HCT116 (cell line): ENCODE measurements at regions not wholly inside any gene's neighbourhood (a gene's known extent, or its start where the extent isn't known, plus 50 kb on each side); places are given as distances from the start of the nearest gene placed in this dataset.

ENCODE experiments used
- ATAC-seq: fragments of 200-7000 bp; cut with Tn5 transposase; 2 replicates; pipeline ENCODE4 v1.9.1; 2020; ENCODE audit warnings: mild to moderate bottlenecking, moderate library complexity
- BruUV-seq: library from RNA; stranded (reverse); fragments of 400-500 nt; replicated peaks from 2 replicates; lab custom pipeline; 2021; lab: Mats Ljungman, UMichigan
- CTCF ChIA-PET: fragments of 300-600 bp; sonication (Branson Sonifier 250); formaldehyde crosslinking; loops from one replicate; lab custom pipeline; 2021; ENCODE audit warnings: antibody characterized with exemption; lab: Charles Lee
- POLR2A ChIA-PET: fragments of 300-600, 350-600 bp; sonication (Branson Sonifier 250); formaldehyde crosslinking; loops from one replicate; lab custom pipeline; 2021; ENCODE audit warnings: antibody characterized with exemption; lab: Charles Lee
- RAD21 ChIA-PET, 2 experiments: fragments of 300-600 bp; sonication (Branson Sonifier 250); formaldehyde crosslinking; loops; one replicate each; lab custom pipeline; 2023; ENCODE audit warnings: low total read pairs in 2 of 2; ENCODE audit not compliant: uncharacterized antibody in 2 of 2, unreplicated experiment in 2 of 2, low non-redundant PET in 1 of 2; lab: Charles Lee
- DNase-seq: peaks from one replicate; pipeline ENCODE4 v3.0.0-alpha.2; 2010; ENCODE audit warnings: low read depth, low spot score
- H2AFZ ChIP-seq: fragments of 200-600 bp; shearing (Covaris generic), sonication (generic); 2 replicates; pipeline ENCODE4 v1.6.1; 2017; ENCODE audit warnings: low read depth, mixed run types, mixed read lengths, antibody characterized with exemption, low read length; ENCODE audit not compliant: poor library complexity, severe bottlenecking
- H3K27ac ChIP-seq: 2 replicates; pipeline ENCODE4 v1.5.1; 2012; ENCODE audit warnings: low read depth, low read length
- H3K27me3 ChIP-seq: fragments of 200-600 bp; sonication (generic); 2 replicates; pipeline ENCODE4 v1.6.1; 2016; ENCODE audit warnings: mixed run types, low read length, mixed read lengths; ENCODE audit not compliant: insufficient read depth
- H3K36me3 ChIP-seq, 2 experiments: fragments of 200-500 bp in 1 of 2; fragments of 200-600 bp in 1 of 2; sonication (Bioruptor generic) in 1 of 2; sonication (generic) in 1 of 2; 2 replicates each; pipeline versions ENCODE4 v1.5.1 to v1.6.1; 2014 to 2016; ENCODE audit warnings: low read length in 2 of 2, inconsistent platforms in 1 of 2, mixed read lengths in 1 of 2, mixed run types in 1 of 2; ENCODE audit not compliant: insufficient read depth in 2 of 2, control insufficient read depth in 1 of 2
- H3K4me1 ChIP-seq, 2 experiments: fragments of 200-600 bp in 1 of 2; sonication (generic) in 1 of 2; 2 replicates each; pipeline versions ENCODE4 v1.5.1 to v1.6.1; 2012 to 2017; ENCODE audit warnings: low read length in 2 of 2, inconsistent platforms in 1 of 2, mild to moderate bottlenecking in 1 of 2, mixed read lengths in 1 of 2, mixed run types in 1 of 2, moderate library complexity in 1 of 2; ENCODE audit not compliant: insufficient read depth in 2 of 2, control insufficient read depth in 1 of 2
- H3K4me2 ChIP-seq: fragments of 200-600 bp; sonication (generic); 2 replicates; pipeline ENCODE4 v1.6.1; 2017; ENCODE audit warnings: mixed run types, low read length, mixed read lengths
- H3K4me3 ChIP-seq, 2 experiments: fragments of 200-600 bp in 1 of 2; sonication (generic) in 1 of 2; replicated peaks in 1 of 2; 2 replicates each; pipeline ENCODE4 v1.5.1; 2011 to 2016; ENCODE audit warnings: low read length in 2 of 2, control low read depth in 1 of 2, low read depth in 1 of 2, mild to moderate bottlenecking in 1 of 2, mixed read lengths in 1 of 2, mixed run types in 1 of 2
- H3K79me2 ChIP-seq: fragments of 200-600 bp; sonication (generic); 2 replicates; pipeline ENCODE4 v1.6.1; 2017; ENCODE audit warnings: mild to moderate bottlenecking, mixed run types, low read length, moderate library complexity, mixed read lengths; ENCODE audit not compliant: insufficient read depth
- H3K9ac ChIP-seq: fragments of 200-600 bp; sonication (generic); 2 replicates; pipeline ENCODE4 v1.6.1; 2016; ENCODE audit warnings: low read length, mixed read lengths
- H3K9me2 ChIP-seq: fragments of 200-600 bp; sonication (generic), shearing (Covaris generic); 2 replicates; pipeline ENCODE4 v1.6.1; 2017; ENCODE audit warnings: mixed run types, mild to moderate bottlenecking, moderate library complexity; ENCODE audit not compliant: insufficient read depth
- H3K9me3 ChIP-seq, 2 experiments: fragments of 200-500 bp in 1 of 2; fragments of 200-600 bp in 1 of 2; sonication (Bioruptor generic) in 1 of 2; sonication (generic) in 1 of 2; 2 replicates each; pipeline ENCODE4 v1.6.1; 2014 to 2017; ENCODE audit warnings: low read length in 2 of 2, mixed read lengths in 2 of 2, inconsistent platforms in 1 of 2, low read depth in 1 of 2, mild to moderate bottlenecking in 1 of 2, mixed run types in 1 of 2, moderate library complexity in 1 of 2; ENCODE audit not compliant: control insufficient read depth in 1 of 2, insufficient read depth in 1 of 2
- H4K20me1 ChIP-seq: fragments of 200-600 bp; sonication (generic), shearing (Covaris generic); 2 replicates; pipeline ENCODE4 v1.6.1; 2017; ENCODE audit warnings: mixed run types, mild to moderate bottlenecking, moderate library complexity; ENCODE audit not compliant: insufficient read depth
- CEBPB ChIP-seq: IDR thresholded peaks from 2 replicates; pipeline ENCODE4 v1.6.1; 2012; ENCODE audit warnings: low read depth
- EZH2 ChIP-seq: fragments of 200-600 bp; sonication (generic); IDR thresholded peaks from 2 replicates; pipeline ENCODE4 v1.6.1; 2017; ENCODE audit warnings: antibody characterized with exemption, mixed run types
- EZH2phosphoT487 ChIP-seq: fragments of 200-600 bp; IDR thresholded peaks from 2 replicates; pipeline ENCODE4 v1.6.1; 2018; ENCODE audit warnings: antibody characterized with exemption, borderline replicate concordance
- FOSL1 ChIP-seq: IDR thresholded peaks from 2 replicates; pipeline ENCODE4 v1.6.1; 2012; ENCODE audit warnings: low read depth
- POLR2A ChIP-seq: IDR thresholded peaks from 2 replicates; pipeline ENCODE4 v1.7.0; 2011; ENCODE audit warnings: borderline replicate concordance; ENCODE audit not compliant: insufficient read depth, insufficient read length; ENCODE audit errors: extremely low read depth
- RAD21 ChIP-seq: IDR thresholded peaks from 2 replicates; pipeline ENCODE4 v1.6.1; 2012; ENCODE audit warnings: low read depth, mild to moderate bottlenecking
- SRF ChIP-seq: IDR thresholded peaks from 2 replicates; pipeline ENCODE4 v1.6.1; 2012; ENCODE audit warnings: low read depth
- TCF7L2 ChIP-seq: IDR thresholded peaks from 2 replicates; pipeline ENCODE4 v1.7.0; 2011; ENCODE audit warnings: borderline replicate concordance, inconsistent platforms; ENCODE audit not compliant: insufficient read depth, insufficient read length; ENCODE audit errors: extremely low read depth
- YY1 ChIP-seq: IDR thresholded peaks from 2 replicates; pipeline ENCODE4 v1.6.1; 2011; ENCODE audit warnings: low read length, low read depth, moderate library complexity, mild to moderate bottlenecking; ENCODE audit not compliant: insufficient replicate concordance; ENCODE audit errors: extremely low read depth
- ZFX ChIP-seq: fragments of 450-650 bp; IDR thresholded peaks from 2 replicates; pipeline ENCODE4 v1.6.1; 2017
- ZNF274 ChIP-seq: fragments of 200-500 bp; sonication (Bioruptor generic); IDR thresholded peaks from 2 replicates; pipeline ENCODE4 v1.6.1; 2014; ENCODE audit warnings: mild to moderate bottlenecking, low read depth, low read length, inconsistent platforms
- intact Hi-C: fragments of 100-400 bp; cut with micrococcal nuclease; formaldehyde crosslinking; loops from 2 replicates; pipeline ENCODE4 v1.10.0; 2022
- TF ChIP-seq, protein P1 (sequence below): IDR thresholded peaks from 2 replicates; pipeline ENCODE4 v1.6.1; 2012
- TF ChIP-seq, protein P2 (sequence below): IDR thresholded peaks from 2 replicates; pipeline ENCODE4 v1.6.1; 2012

GRCh38 chr1:187645651-187646050 is 816.9 kb downstream of the PLA2G4A start:
- intact Hi-C loops = no loop called here
- Histone ChIP-seq H3K4me2 (no peak overlapping the region), H3K9me3 (no peaks in the 10 kb centered on the region), H4K20me1 (no peaks in the 10 kb centered on the region), H3K27ac (no peak overlapping the region), H3K36me3 (no peaks in the 10 kb centered on the region), H3K9me2 (no peaks in the 10 kb centered on the region), H2AFZ (no peak overlapping the region), H3K4me3 (no peak overlapping the region), H3K9ac (no peak overlapping the region), H3K79me2 (no peaks in the 10 kb centered on the region), H3K27me3 (no peaks in the 10 kb centered on the region), H3K4me1 (no peaks in the 10 kb centered on the region)
- BruUV-seq = no TSS peak
- POLR2A ChIA-PET = no interaction called here
- RAD21 ChIA-PET = no interaction called here
- CTCF ChIA-PET = no interaction called here
- TF ChIP-seq, protein P1, sequence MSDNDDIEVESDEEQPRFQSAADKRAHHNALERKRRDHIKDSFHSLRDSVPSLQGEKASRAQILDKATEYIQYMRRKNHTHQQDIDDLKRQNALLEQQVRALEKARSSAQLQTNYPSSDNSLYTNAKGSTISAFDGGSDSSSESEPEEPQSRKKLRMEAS = no peak
- no peak for TF ChIP-seq CEBPB
- no peak for TF ChIP-seq EZH2
- TF ChIP-seq, protein P2, sequence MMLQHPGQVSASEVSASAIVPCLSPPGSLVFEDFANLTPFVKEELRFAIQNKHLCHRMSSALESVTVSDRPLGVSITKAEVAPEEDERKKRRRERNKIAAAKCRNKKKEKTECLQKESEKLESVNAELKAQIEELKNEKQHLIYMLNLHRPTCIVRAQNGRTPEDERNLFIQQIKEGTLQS = no peak
- TF ChIP-seq YY1 = no peak
- no peak for TF ChIP-seq TCF7L2
- no peak for TF ChIP-seq ZFX
- TF ChIP-seq SRF = no peak
- TF ChIP-seq POLR2A = no peak
- TF ChIP-seq EZH2phosphoT487 = no peak
- DNase-seq (no peak), ATAC-seq (no peak)

DNA sequence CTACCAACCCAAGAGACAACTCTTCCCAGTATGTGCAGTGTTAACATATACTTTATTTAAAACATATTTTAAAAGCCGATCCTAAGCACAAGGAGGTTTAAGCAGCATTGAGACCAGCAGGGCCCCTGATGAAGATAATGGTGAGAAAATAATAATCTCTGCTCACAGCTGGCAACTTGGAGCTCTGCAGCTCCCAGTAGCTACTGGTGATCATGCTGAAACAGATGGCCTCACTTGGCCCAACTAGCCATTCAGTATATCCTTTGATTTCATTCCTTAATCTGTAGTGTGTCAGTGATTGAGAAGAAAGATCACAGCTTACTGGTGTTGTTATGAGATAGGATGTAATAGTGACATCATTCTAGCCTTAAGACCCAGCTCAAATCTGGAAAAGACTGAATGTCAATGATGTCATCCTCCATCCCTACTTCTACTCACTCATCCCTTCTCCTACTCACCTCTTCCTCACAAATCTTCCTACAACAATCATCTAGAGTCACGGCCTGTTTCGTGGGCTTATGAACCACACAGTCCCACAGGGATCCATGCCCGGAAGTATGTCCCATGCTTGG is 817.9 kb downstream of the PLA2G4A start:
- H3K9me3 ChIP-seq = no peaks in the 10 kb centered on the region
- no peaks in the 10 kb centered on the region for H3K79me2 ChIP-seq
- H3K27ac ChIP-seq = no peak overlapping the region
- no peaks in the 10 kb centered on the region for H3K4me1 ChIP-seq
- BruUV-seq = no TSS peak
- RAD21 ChIA-PET = no interaction called here
- DNase-seq (no peak), ATAC-seq (no peak)
- POLR2A ChIA-PET = no interaction called here
- no peaks in the 10 kb centered on the region for H4K20me1 ChIP-seq
- no peaks in the 10 kb centered on the region for H3K9me2 ChIP-seq
- H3K36me3 ChIP-seq = no peaks in the 10 kb centered on the region
- intact Hi-C loops = no loop called here
- TF ChIP-seq FOSL1 (no peak), RAD21 (no peak), ZNF274 (no peak), EZH2 (no peak)
- no peak overlapping the region for H3K4me3 ChIP-seq
- H2AFZ ChIP-seq = no peak overlapping the region
- no peaks in the 10 kb centered on the region for H3K27me3 ChIP-seq
- CTCF ChIA-PET = no interaction called here
- H3K4me2 ChIP-seq = no peak overlapping the region
- no peak overlapping the region for H3K9ac ChIP-seq
